Liver (tissue), 3 donors: ENCODE measurements at regions not wholly inside any gene's neighbourhood (a gene's known extent, or its start where the extent isn't known, plus 50 kb on each side); places are given as distances from the start of the nearest gene placed in this dataset.

Experiments
- SP1 ChIP-seq: IDR thresholded peaks from 2 replicates; pipeline ENCODE4 v1.6.1; 2018; ENCODE audit warnings: antibody characterized with exemption, mild to moderate bottlenecking
- YY1 ChIP-seq: IDR thresholded peaks from 2 replicates; pipeline ENCODE4 v1.6.1; 2016; ENCODE audit warnings: antibody characterized with exemption, mild to moderate bottlenecking
- TF ChIP-seq, protein P1 (sequence below): fragments of 150-350 bp; IDR thresholded peaks from 2 replicates; pipeline ENCODE4 v1.5.1; 2017; ENCODE audit warnings: improper control_type of control experiment, low read depth, low read length; ENCODE audit not compliant: missing input control
- donor health status: healthy.
- donor health status: healthy.

DNA sequence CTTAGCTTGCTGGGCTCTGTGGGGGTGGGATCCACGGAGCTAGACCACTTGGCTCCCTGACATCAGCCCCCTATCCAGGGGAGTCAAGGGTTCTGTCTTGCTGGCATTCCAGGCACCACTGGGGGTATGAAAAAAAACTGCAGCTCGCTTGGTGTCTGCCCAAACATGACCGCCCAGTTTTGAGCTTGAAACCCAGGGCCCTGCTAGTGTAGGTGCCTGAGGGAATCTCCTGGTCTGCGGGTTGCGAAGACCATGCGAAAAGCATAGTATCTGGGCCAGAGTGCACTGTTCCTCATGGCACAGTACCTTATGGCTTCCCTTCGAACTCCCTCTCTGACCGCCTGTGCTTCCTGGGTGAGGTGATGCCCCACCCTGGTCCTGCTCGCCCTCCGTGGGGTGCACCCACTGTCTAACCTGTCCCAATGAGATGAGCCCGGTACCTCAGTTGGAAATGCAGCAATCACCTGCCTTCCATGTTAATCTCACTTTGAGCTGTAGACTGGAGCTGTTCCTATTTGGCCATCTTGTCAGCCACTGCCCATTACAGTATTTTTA is 120.8 kb upstream of the TNFSF11 start:
- TF ChIP-seq YY1 = no peak
- TF ChIP-seq, protein P1, sequence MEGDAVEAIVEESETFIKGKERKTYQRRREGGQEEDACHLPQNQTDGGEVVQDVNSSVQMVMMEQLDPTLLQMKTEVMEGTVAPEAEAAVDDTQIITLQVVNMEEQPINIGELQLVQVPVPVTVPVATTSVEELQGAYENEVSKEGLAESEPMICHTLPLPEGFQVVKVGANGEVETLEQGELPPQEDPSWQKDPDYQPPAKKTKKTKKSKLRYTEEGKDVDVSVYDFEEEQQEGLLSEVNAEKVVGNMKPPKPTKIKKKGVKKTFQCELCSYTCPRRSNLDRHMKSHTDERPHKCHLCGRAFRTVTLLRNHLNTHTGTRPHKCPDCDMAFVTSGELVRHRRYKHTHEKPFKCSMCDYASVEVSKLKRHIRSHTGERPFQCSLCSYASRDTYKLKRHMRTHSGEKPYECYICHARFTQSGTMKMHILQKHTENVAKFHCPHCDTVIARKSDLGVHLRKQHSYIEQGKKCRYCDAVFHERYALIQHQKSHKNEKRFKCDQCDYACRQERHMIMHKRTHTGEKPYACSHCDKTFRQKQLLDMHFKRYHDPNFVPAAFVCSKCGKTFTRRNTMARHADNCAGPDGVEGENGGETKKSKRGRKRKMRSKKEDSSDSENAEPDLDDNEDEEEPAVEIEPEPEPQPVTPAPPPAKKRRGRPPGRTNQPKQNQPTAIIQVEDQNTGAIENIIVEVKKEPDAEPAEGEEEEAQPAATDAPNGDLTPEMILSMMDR = no peak
- TF ChIP-seq SP1 = no peak
